IMR-90 (cell line): ENCODE measurements at regions not wholly inside any gene's neighbourhood (a gene's known extent, or its start where the extent isn't known, plus 50 kb on each side); places are given as distances from the start of the nearest gene placed in this dataset.

Experiments
- ATAC-seq: fragments of 200-7000 bp; cut with Tn5 transposase; 2 replicates; pipeline ENCODE4 v1.9.1; 2020; ENCODE audit warnings: low read depth, mild to moderate bottlenecking, moderate library complexity
- BruUV-seq: library from RNA; stranded (reverse); fragments of 400-500 nt; replicated peaks from 2 replicates; lab custom pipeline; 2021; lab: Mats Ljungman, UMichigan
- CTCF ChIA-PET: fragments of 300-600 bp; formaldehyde crosslinking; extraction: SDS; loops from one replicate; lab custom pipeline; 2021; ENCODE audit warnings: antibody characterized with exemption; lab: Yijun Ruan, JAX
- POLR2A ChIA-PET: fragments of 300-600 bp; sonication (Branson Sonifier 250); formaldehyde crosslinking; loops from one replicate; lab custom pipeline; 2022; ENCODE audit warnings: antibody characterized with exemption; ENCODE audit not compliant: unreplicated experiment; lab: Charles Lee
- DNase-seq: peaks from one replicate; pipeline ENCODE4 v3.0.0; 2013
- H2AFZ ChIP-seq: replicated peaks from 2 replicates; pipeline ENCODE3; 2013; ENCODE audit warnings: low read length, mild to moderate bottlenecking; ENCODE audit not compliant: poor library complexity
- H2AK5ac ChIP-seq: 2 replicates; pipeline ENCODE4 v1.6.1; 2013; ENCODE audit warnings: low read depth, low read length, inconsistent platforms
- H2AK9ac ChIP-seq: replicated peaks from 2 replicates; pipeline ENCODE3; 2013; ENCODE audit warnings: mild to moderate bottlenecking, low read depth, low read length, moderate library complexity; ENCODE audit not compliant: poor library complexity
- H2BK120ac ChIP-seq: 2 replicates; pipeline ENCODE4 v1.6.1; 2013; ENCODE audit warnings: low read depth, low read length, inconsistent platforms
- H2BK15ac ChIP-seq: 3 replicates; pipeline ENCODE4 v1.6.1; 2013; ENCODE audit warnings: low read depth, low read length, inconsistent platforms
- H2BK20ac ChIP-seq: 2 replicates; pipeline ENCODE4 v1.6.1; 2013; ENCODE audit warnings: low read depth, mild to moderate bottlenecking, inconsistent platforms, low read length, moderate library complexity
- H2BK5ac ChIP-seq: 2 replicates; pipeline ENCODE4 v1.6.1; 2013; ENCODE audit warnings: mild to moderate bottlenecking, low read depth, low read length, inconsistent platforms; ENCODE audit not compliant: poor library complexity, severe bottlenecking
- H3K14ac ChIP-seq: replicated peaks from 2 replicates; pipeline ENCODE4 v1.6.1; 2013; ENCODE audit warnings: low read depth, low read length, inconsistent platforms
- H3K18ac ChIP-seq: 2 replicates; pipeline ENCODE4 v1.6.1; 2013; ENCODE audit warnings: low read depth, low read length, control low read depth
- H3K23ac ChIP-seq: 2 replicates; pipeline ENCODE4 v1.6.1; 2013; ENCODE audit warnings: low read depth, low read length, inconsistent platforms
- H3K27ac ChIP-seq: 2 replicates; pipeline ENCODE4 v1.5.1; 2013; ENCODE audit warnings: mild to moderate bottlenecking, control low read depth, low read length; ENCODE audit not compliant: insufficient read depth
- H3K27me3 ChIP-seq: 2 replicates; pipeline ENCODE4 v1.6.1; 2013; ENCODE audit warnings: low read length; ENCODE audit not compliant: control insufficient read depth, insufficient read depth
- H3K36me3 ChIP-seq: 2 replicates; pipeline ENCODE4 v1.6.1; 2013; ENCODE audit warnings: low read length, mixed read lengths; ENCODE audit not compliant: control insufficient read depth, insufficient read depth
- H3K4ac ChIP-seq: 2 replicates; pipeline ENCODE4 v1.6.1; 2013; ENCODE audit warnings: low read depth, low read length, inconsistent platforms
- H3K4me1 ChIP-seq: 2 replicates; pipeline ENCODE4 v1.6.1; 2013; ENCODE audit warnings: low read length, mixed read lengths; ENCODE audit not compliant: control insufficient read depth, insufficient read depth
- H3K4me2 ChIP-seq: 2 replicates; pipeline ENCODE4 v1.6.1; 2013; ENCODE audit warnings: low read depth, mild to moderate bottlenecking, control low read depth, low read length, moderate library complexity
- H3K4me3 ChIP-seq: 2 replicates; pipeline ENCODE4 v1.5.1; 2013; ENCODE audit warnings: low read depth, mild to moderate bottlenecking, control low read depth, low read length, moderate library complexity; ENCODE audit not compliant: insufficient read depth
- H3K56ac ChIP-seq: 2 replicates; pipeline ENCODE4 v1.6.1; 2013; ENCODE audit warnings: low read length, inconsistent platforms; ENCODE audit not compliant: insufficient read depth; ENCODE audit errors: extremely low read depth
- H3K79me1 ChIP-seq, 2 experiments: 2 replicates each; pipeline ENCODE4 v1.6.1; 2013; ENCODE audit warnings: low read length in 2 of 2, inconsistent platforms in 1 of 2, low read depth in 1 of 2
- H3K9ac ChIP-seq: 2 replicates; pipeline ENCODE4 v1.6.1; 2013; ENCODE audit warnings: low read depth, low read length, control low read depth
- H3K9me1 ChIP-seq: 2 replicates; pipeline ENCODE4 v1.6.1; 2013; ENCODE audit warnings: low read length, inconsistent platforms; ENCODE audit not compliant: insufficient read depth
- H3K9me3 ChIP-seq: 2 replicates; pipeline ENCODE4 v1.6.1; 2013; ENCODE audit warnings: low read length; ENCODE audit not compliant: control insufficient read depth, insufficient read depth
- H4K20me1 ChIP-seq: 2 replicates; pipeline ENCODE4 v1.6.1; 2013; ENCODE audit warnings: low read length, inconsistent platforms; ENCODE audit not compliant: insufficient read depth
- H4K5ac ChIP-seq: 2 replicates; pipeline ENCODE4 v1.6.1; 2013; ENCODE audit warnings: mild to moderate bottlenecking, low read depth, low read length, control low read depth
- H4K8ac ChIP-seq, 2 experiments: 2 replicates each; pipeline ENCODE4 v1.6.1; 2013; ENCODE audit warnings: low read depth in 2 of 2, low read length in 2 of 2, control low read depth in 1 of 2, inconsistent platforms in 1 of 2
- H4K91ac ChIP-seq: 2 replicates; pipeline ENCODE4 v1.6.1; 2013; ENCODE audit warnings: low read depth, low read length, inconsistent platforms; ENCODE audit not compliant: insufficient read depth
- BHLHE40 ChIP-seq: fragments of 150-350 bp; IDR thresholded peaks from 2 replicates; pipeline ENCODE4 v1.6.1; 2016; ENCODE audit warnings: mild to moderate bottlenecking, low read depth, low read length
- CEBPB ChIP-seq: IDR thresholded peaks from 2 replicates; pipeline ENCODE4 v1.6.1; 2012; ENCODE audit warnings: low read depth, low read length, improper control_type of control experiment
- CTCF ChIP-seq: conservative IDR thresholded peaks from 2 replicates; pipeline ENCODE4 v1.5.1; 2012; ENCODE audit warnings: mild to moderate bottlenecking, low read depth, low read length, improper control_type of control experiment
- FOS ChIP-seq: fragments of 150-350 bp; IDR thresholded peaks from 2 replicates; pipeline ENCODE4 v1.6.1; 2016; ENCODE audit warnings: low read depth, low read length
- MAZ ChIP-seq: IDR thresholded peaks from 2 replicates; pipeline ENCODE4 v1.6.1; 2012; ENCODE audit warnings: low read depth, mild to moderate bottlenecking, low read length, improper control_type of control experiment, moderate library complexity, borderline replicate concordance
- MXI1 ChIP-seq: IDR thresholded peaks from 2 replicates; pipeline ENCODE4 v1.6.1; 2012; ENCODE audit warnings: low read depth, mild to moderate bottlenecking, low read length, moderate library complexity, borderline replicate concordance
- NFE2L2 ChIP-seq: fragments of 150-350 bp; IDR thresholded peaks from 2 replicates; pipeline ENCODE4 v1.6.1; 2016; ENCODE audit warnings: low read depth, mild to moderate bottlenecking, low read length
- POLR2A ChIP-seq: IDR thresholded peaks from 2 replicates; pipeline ENCODE4 v1.6.1; 2012; ENCODE audit warnings: mild to moderate bottlenecking, low read depth, low read length
- RAD21 ChIP-seq: IDR thresholded peaks from 2 replicates; pipeline ENCODE4 v1.6.1; 2012; ENCODE audit warnings: low read length, improper control_type of control experiment
- RCOR1 ChIP-seq: IDR thresholded peaks from 2 replicates; pipeline ENCODE4 v1.6.1; 2012; ENCODE audit warnings: mild to moderate bottlenecking, low read length, improper control_type of control experiment; ENCODE audit not compliant: insufficient replicate concordance
- RFX5 ChIP-seq: IDR thresholded peaks from 2 replicates; pipeline ENCODE4 v1.8.0; 2012; ENCODE audit warnings: low read depth, mild to moderate bottlenecking, low read length, moderate library complexity
- dilution Hi-C: fragments of 300-500 bp; cut with HindIII; formaldehyde crosslinking; loops from one replicate; pipeline ENCODE4 v1.14.3; 2018; ENCODE audit warnings: low sequenced_read_pairs; ENCODE audit not compliant: unreplicated experiment
- in situ Hi-C: fragments of 300-500 bp; cut with MboI; formaldehyde crosslinking; loops from 3 replicates; pipeline ENCODE4 v1.14.3; 2019; ENCODE audit warnings: low sequenced_read_pairs, inconsistent platforms, mixed read lengths
- intact Hi-C: fragments of 100-400 bp; cut with micrococcal nuclease; formaldehyde crosslinking; loops from 2 replicates; pipeline ENCODE4 v1.10.0; 2022
- TF ChIP-seq, protein P1 (sequence below): fragments of 150-350 bp; IDR thresholded peaks from 2 replicates; pipeline ENCODE4 v1.6.1; 2016; ENCODE audit warnings: low read depth, mild to moderate bottlenecking, low read length, moderate library complexity, borderline replicate concordance
- TF ChIP-seq, protein P2 (sequence below): fragments of 150-350 bp; IDR thresholded peaks from 2 replicates; pipeline ENCODE4 v1.6.1; 2017; ENCODE audit warnings: mild to moderate bottlenecking, antibody characterized with exemption, low read length, low read depth

GRCh38 chr6:81575442-81575841 is 177.0 kb downstream of the TENT5A start:
- no peak overlapping the region for H3K18ac ChIP-seq

More at GRCh38 chr6:81575442-81575841, 177.0 kb downstream of the TENT5A start:
- no peak overlapping the region for H2BK15ac ChIP-seq
- H2BK20ac ChIP-seq: no peak overlapping the region
- ChIA-PET CTCF (no interaction called here), POLR2A (no interaction called here)
- TF ChIP-seq MXI1 (no peak), RAD21 (no peak), NFE2L2 (no peak), POLR2A (no peak), MAZ (no peak), BHLHE40 (no peak), FOS (no peak), CEBPB (no peak), RFX5 (no peak), CTCF (no peak), RCOR1 (no peak)
- TF ChIP-seq, protein P1, sequence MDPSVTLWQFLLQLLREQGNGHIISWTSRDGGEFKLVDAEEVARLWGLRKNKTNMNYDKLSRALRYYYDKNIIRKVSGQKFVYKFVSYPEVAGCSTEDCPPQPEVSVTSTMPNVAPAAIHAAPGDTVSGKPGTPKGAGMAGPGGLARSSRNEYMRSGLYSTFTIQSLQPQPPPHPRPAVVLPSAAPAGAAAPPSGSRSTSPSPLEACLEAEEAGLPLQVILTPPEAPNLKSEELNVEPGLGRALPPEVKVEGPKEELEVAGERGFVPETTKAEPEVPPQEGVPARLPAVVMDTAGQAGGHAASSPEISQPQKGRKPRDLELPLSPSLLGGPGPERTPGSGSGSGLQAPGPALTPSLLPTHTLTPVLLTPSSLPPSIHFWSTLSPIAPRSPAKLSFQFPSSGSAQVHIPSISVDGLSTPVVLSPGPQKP: no peak
- TF ChIP-seq, protein P2, sequence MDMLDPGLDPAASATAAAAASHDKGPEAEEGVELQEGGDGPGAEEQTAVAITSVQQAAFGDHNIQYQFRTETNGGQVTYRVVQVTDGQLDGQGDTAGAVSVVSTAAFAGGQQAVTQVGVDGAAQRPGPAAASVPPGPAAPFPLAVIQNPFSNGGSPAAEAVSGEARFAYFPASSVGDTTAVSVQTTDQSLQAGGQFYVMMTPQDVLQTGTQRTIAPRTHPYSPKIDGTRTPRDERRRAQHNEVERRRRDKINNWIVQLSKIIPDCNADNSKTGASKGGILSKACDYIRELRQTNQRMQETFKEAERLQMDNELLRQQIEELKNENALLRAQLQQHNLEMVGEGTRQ: no peak
- intact Hi-C loops: no loop called here
- 0 out of 2 replicates have a peak, but pooled peaks cover 2% of the 10 kb centered on the region for H3K4me1 ChIP-seq
- H3K56ac ChIP-seq: no peak overlapping the region
- H4K91ac ChIP-seq: no peak overlapping the region
- ATAC-seq: peak; percentile 49
- H3K27ac ChIP-seq: no peak overlapping the region
- H3K23ac ChIP-seq: no peak overlapping the region
- H3K36me3 ChIP-seq: no peaks in the 10 kb centered on the region
- H2AK9ac ChIP-seq: no peak overlapping the region
- H3K4ac ChIP-seq: no peak overlapping the region
- no peaks in the 10 kb centered on the region for H3K79me1 ChIP-seq
- H3K9me3 ChIP-seq: no peaks in the 10 kb centered on the region
- no peak overlapping the region; the same call in 1 of the 2 replicates for H3K4me2 ChIP-seq
- H3K4me3 ChIP-seq: no peak overlapping the region
- in situ Hi-C loops: no loop called here
- H2AK5ac ChIP-seq: no peak overlapping the region
- DNase-seq: peak; percentile 46
- H2BK5ac ChIP-seq: no peak overlapping the region
- H4K20me1 ChIP-seq: no peaks in the 10 kb centered on the region
- H3K9me1 ChIP-seq: no peaks in the 10 kb centered on the region
- BruUV-seq: no TSS peak
- H2AFZ ChIP-seq: no peak overlapping the region
- dilution Hi-C loops: no loop called here
- no peak overlapping the region for H3K9ac ChIP-seq
- H4K5ac ChIP-seq: no peak overlapping the region
- no peak overlapping the region for H3K14ac ChIP-seq
- H2BK120ac ChIP-seq: no peak overlapping the region
- H3K27me3 ChIP-seq: no peaks in the 10 kb centered on the region
- no peak overlapping the region for H4K8ac ChIP-seq
